ENCODE measurements at regions not wholly inside any gene's neighbourhood (a gene's known extent, or its start where the extent isn't known, plus 50 kb on each side); places are given as distances from the start of the nearest gene placed in this dataset.

DNA sequence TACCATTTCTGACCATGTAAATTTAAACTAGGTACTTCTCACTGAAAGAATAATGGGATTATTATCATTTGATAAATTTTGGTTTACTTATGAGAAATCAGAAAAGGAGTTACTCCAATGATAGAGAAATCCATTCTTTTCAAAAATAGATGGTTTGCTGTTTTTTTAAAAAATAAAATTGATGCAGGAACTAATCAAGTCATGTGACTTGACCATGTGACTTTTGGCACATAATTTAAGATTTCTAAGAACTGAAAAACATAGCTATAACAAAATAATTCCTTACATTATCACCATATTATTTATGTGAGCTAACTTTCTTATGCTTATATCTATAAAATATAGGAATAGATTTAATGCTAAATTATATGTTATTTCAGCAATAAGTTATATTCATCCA lies 247.1 kb upstream of the FIGN start:
- TF ChIP-seq EGR1 (IDR thresholded peaks at IDR 0.05) = no peak
- TF ChIP-seq ZBTB7A (IDR thresholded peaks at IDR 0.05; ENCODE audit: low read depth) = no peak
- TF ChIP-seq YY1 (IDR thresholded peaks at IDR 0.05; ENCODE audit: low read depth) = no peak
- TF ChIP-seq CREB1 (IDR thresholded peaks at IDR 0.05; ENCODE audit: low read depth) = no peak
- no peak for TF ChIP-seq CEBPB (IDR thresholded peaks at IDR 0.05)
- TF ChIP-seq TCF12 (IDR thresholded peaks at IDR 0.05; ENCODE audit: low read depth) = no peak
- no peak for TF ChIP-seq NFIC (IDR thresholded peaks at IDR 0.05)
- TF ChIP-seq RAD21 (IDR thresholded peaks at IDR 0.05; ENCODE audit: low read depth) = no peak
- TF ChIP-seq, protein P1, sequence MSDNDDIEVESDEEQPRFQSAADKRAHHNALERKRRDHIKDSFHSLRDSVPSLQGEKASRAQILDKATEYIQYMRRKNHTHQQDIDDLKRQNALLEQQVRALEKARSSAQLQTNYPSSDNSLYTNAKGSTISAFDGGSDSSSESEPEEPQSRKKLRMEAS (IDR thresholded peaks at IDR 0.05) = no peak
- TF ChIP-seq, protein P2, sequence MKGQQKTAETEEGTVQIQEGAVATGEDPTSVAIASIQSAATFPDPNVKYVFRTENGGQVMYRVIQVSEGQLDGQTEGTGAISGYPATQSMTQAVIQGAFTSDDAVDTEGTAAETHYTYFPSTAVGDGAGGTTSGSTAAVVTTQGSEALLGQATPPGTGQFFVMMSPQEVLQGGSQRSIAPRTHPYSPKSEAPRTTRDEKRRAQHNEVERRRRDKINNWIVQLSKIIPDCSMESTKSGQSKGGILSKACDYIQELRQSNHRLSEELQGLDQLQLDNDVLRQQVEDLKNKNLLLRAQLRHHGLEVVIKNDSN (IDR thresholded peaks at IDR 0.05) = no peak
- TF ChIP-seq TAF1 (IDR thresholded peaks at IDR 0.05; ENCODE audit: low read depth) = no peak

DNA sequence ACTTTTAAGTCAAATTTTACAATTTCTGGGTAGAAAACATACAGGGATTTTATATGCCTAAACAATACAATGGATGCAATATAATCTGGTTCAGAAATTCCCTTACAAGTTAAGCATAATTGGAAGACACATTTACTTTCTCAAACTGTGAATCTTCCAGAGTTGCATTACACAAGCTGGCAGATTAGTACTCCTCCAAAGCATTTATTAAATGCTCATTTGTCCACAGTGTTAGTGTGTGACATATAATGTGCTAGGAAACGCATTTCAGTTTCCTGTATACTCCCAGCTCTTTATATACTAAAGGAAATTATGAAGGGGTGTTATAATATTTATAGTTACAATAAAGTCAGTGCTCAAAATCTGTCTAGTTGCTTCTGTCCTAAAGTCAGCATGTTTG lies 239.0 kb upstream of the FIGN start:
- TF ChIP-seq CREB1 (IDR thresholded peaks at IDR 0.05; ENCODE audit: low read depth) (no peak), FOXM1 (IDR thresholded peaks at IDR 0.05; ENCODE audit: borderline replicate concordance, low read depth) (no peak), YY1 (IDR thresholded peaks at IDR 0.05; ENCODE audit: low read depth) (no peak), ZBTB7A (IDR thresholded peaks at IDR 0.05; ENCODE audit: low read depth) (no peak), CEBPB (IDR thresholded peaks at IDR 0.05) (no peak), NFIC (IDR thresholded peaks at IDR 0.05) (no peak)
- TF ChIP-seq, protein P3, sequence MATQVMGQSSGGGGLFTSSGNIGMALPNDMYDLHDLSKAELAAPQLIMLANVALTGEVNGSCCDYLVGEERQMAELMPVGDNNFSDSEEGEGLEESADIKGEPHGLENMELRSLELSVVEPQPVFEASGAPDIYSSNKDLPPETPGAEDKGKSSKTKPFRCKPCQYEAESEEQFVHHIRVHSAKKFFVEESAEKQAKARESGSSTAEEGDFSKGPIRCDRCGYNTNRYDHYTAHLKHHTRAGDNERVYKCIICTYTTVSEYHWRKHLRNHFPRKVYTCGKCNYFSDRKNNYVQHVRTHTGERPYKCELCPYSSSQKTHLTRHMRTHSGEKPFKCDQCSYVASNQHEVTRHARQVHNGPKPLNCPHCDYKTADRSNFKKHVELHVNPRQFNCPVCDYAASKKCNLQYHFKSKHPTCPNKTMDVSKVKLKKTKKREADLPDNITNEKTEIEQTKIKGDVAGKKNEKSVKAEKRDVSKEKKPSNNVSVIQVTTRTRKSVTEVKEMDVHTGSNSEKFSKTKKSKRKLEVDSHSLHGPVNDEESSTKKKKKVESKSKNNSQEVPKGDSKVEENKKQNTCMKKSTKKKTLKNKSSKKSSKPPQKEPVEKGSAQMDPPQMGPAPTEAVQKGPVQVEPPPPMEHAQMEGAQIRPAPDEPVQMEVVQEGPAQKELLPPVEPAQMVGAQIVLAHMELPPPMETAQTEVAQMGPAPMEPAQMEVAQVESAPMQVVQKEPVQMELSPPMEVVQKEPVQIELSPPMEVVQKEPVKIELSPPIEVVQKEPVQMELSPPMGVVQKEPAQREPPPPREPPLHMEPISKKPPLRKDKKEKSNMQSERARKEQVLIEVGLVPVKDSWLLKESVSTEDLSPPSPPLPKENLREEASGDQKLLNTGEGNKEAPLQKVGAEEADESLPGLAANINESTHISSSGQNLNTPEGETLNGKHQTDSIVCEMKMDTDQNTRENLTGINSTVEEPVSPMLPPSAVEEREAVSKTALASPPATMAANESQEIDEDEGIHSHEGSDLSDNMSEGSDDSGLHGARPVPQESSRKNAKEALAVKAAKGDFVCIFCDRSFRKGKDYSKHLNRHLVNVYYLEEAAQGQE (IDR thresholded peaks at IDR 0.05; ENCODE audit: low read depth) = no peak

DNA sequence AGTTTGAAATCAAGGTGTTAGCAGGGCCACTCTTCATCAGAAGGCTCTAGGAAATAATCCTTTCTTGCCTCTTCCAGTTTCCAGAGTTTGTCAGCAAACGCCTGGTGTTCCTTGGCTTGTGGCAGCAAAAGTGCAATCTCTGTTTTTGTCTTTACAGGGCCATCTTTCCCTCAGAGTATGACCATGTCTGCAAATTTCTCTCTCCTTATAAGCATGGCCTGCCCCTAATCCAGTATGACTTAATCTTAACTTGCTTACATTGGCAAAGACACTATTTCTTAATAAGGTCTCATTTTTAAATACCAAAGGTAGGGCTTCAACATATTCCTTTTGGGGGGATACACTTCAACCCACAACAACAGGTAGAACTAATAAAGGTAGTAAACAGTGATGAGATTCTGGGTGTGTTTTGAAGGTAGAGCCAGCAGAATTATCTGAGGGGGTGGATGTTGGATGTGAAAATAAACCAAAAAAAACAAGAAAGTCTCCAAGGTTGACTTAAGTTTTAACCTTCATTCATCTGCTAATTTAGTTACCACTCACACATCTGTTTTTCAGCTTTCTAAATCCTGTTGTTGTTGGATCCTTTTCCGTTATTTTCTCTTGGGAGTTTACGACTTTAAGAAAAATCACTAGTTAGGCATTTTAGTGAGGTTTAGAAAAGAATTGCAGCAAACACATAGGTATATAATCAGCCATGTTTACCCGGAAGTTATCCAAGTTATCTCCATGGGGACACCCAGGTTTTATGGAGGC lies 234.4 kb upstream of the FIGN start:
- no peak for TF ChIP-seq ZBTB7A (IDR thresholded peaks at IDR 0.05; ENCODE audit: low read depth)
- TF ChIP-seq, protein P2 (IDR thresholded peaks at IDR 0.05) = no peak
- TF ChIP-seq FOXM1 (IDR thresholded peaks at IDR 0.05; ENCODE audit: borderline replicate concordance, low read depth) = no peak
- no peak for TF ChIP-seq CREB1 (IDR thresholded peaks at IDR 0.05; ENCODE audit: low read depth)
- no peak for TF ChIP-seq EP300 (IDR thresholded peaks at IDR 0.05; ENCODE audit: borderline replicate concordance)
- TF ChIP-seq NFIC (IDR thresholded peaks at IDR 0.05) = no peak
- no peak for TF ChIP-seq TCF12 (IDR thresholded peaks at IDR 0.05; ENCODE audit: low read depth)
- no peak for TF ChIP-seq EGR1 (IDR thresholded peaks at IDR 0.05)
- no peak for TF ChIP-seq CEBPB (IDR thresholded peaks at IDR 0.05)

DNA sequence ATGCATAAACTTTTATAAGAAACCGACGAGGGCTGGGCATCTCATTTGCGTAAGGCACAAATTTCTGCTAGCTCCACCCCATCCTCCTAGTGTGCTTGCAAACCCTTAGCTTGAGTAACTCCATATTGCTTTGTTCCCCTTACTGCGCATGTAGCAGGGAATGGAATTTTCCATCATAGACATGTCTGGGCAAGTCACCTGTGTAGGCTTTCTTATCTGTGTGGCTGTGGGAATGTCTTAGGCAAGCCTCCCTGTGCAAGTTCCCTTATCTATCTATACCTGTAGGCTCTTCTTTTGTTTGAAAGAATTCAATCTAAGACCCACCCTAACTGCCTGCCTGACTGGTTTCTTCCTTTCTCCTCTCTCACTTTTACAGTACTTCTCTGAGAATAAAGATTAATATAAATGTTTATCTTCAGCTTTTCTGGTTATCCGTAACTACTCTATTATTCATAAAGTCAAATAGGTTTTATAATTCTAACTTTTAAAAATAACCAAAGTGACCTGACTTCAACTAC lies 217.6 kb upstream of the FIGN start:
- TF ChIP-seq FOXM1 (IDR thresholded peaks at IDR 0.05; ENCODE audit: borderline replicate concordance, low read depth) = no peak
- TF ChIP-seq, protein P3 (IDR thresholded peaks at IDR 0.05; ENCODE audit: low read depth) = no peak
- no peak for TF ChIP-seq NFIC (IDR thresholded peaks at IDR 0.05)
- no peak for TF ChIP-seq RAD21 (IDR thresholded peaks at IDR 0.05; ENCODE audit: low read depth)
- no peak for TF ChIP-seq EP300 (IDR thresholded peaks at IDR 0.05; ENCODE audit: borderline replicate concordance)
- no peak for TF ChIP-seq EGR1 (IDR thresholded peaks at IDR 0.05)
- no peak for TF ChIP-seq CEBPB (IDR thresholded peaks at IDR 0.05)
- no peak for TF ChIP-seq YY1 (IDR thresholded peaks at IDR 0.05; ENCODE audit: low read depth)
- TF ChIP-seq, protein P2 (IDR thresholded peaks at IDR 0.05) = no peak
- no peak for TF ChIP-seq TEAD4 (IDR thresholded peaks at IDR 0.05)
- no peak for TF ChIP-seq TAF1 (IDR thresholded peaks at IDR 0.05; ENCODE audit: low read depth)

DNA sequence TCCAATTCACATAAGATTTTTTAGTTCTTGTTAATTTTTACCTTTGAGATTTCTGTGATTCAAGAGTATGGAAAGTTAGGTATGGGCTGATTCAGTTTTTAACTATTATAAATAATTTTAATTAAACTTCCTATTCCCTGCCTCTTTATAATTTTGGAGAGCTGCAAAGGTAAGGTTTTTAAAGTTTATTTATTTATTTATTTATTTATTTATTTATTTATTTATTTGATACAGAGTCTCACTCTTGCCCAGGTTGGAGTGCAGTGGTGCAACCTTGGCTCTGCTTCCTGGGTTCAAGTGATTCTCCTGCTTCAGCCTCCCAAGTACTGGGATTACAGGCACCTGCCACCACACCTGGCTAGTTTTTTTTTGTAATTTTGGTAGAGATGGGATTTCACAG lies 215.5 kb upstream of the FIGN start:
- TF ChIP-seq ZBTB7A (IDR thresholded peaks at IDR 0.05; ENCODE audit: low read depth) = no peak
- no peak for TF ChIP-seq TEAD4 (IDR thresholded peaks at IDR 0.05)
- TF ChIP-seq, protein P3 (IDR thresholded peaks at IDR 0.05; ENCODE audit: low read depth) = no peak
- TF ChIP-seq, protein P2 (IDR thresholded peaks at IDR 0.05) = no peak
- no peak for TF ChIP-seq TAF1 (IDR thresholded peaks at IDR 0.05; ENCODE audit: low read depth)
- no peak for TF ChIP-seq CEBPB (IDR thresholded peaks at IDR 0.05)
- TF ChIP-seq, protein P1 (IDR thresholded peaks at IDR 0.05) = no peak
- no peak for TF ChIP-seq YY1 (IDR thresholded peaks at IDR 0.05; ENCODE audit: low read depth)
- TF ChIP-seq TCF12 (IDR thresholded peaks at IDR 0.05; ENCODE audit: low read depth) = no peak
- TF ChIP-seq EGR1 (IDR thresholded peaks at IDR 0.05) = no peak
- TF ChIP-seq NFIC (IDR thresholded peaks at IDR 0.05) = no peak
- no peak for TF ChIP-seq RAD21 (IDR thresholded peaks at IDR 0.05; ENCODE audit: low read depth)
- no peak for TF ChIP-seq CREB1 (IDR thresholded peaks at IDR 0.05; ENCODE audit: low read depth)
- no peak for TF ChIP-seq FOXM1 (IDR thresholded peaks at IDR 0.05; ENCODE audit: borderline replicate concordance, low read depth)

Measured in Ishikawa (cell line).